Urothelium cell line (cell line): ENCODE measurements at regions not wholly inside any gene's neighbourhood (a gene's known extent, or its start where the extent isn't known, plus 50 kb on each side); places are given as distances from the start of the nearest gene placed in this dataset.
A peak's percentile ranks its signal among the peaks of the same experiment; 100 is the strongest.

ENCODE experiments used
- DNase-seq: peaks from one replicate; pipeline ENCODE4 v3.0.0; 2011; ENCODE audit warnings: low spot score, mixed read lengths
- FAIRE-seq: peaks from 2 replicates; lab custom pipeline; 2011; peaks lifted over from hg19 to GRCh38; lab: Jason Lieb, UNC

DNA sequence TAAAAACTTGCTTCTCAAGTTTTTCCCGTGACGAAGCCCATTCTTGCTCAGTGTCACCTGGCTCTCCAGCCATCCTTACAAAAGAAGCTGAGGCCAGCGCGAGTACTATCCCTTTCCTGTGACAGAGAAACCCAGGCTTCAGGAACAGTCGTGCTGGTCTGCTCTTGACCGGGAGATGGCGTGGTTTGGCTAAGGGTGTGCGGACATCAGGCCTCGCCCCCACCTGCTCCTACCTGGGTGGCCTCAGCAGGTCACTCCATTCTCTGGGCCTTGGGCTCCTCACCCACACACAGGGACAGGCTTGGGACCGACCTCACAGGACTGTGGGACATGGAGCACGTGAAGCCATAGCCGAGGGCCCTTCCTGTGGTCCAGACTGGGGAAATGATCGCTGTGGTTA lies 75.2 kb upstream of the CIBAR2 start:
- FAIRE-seq, result no peak
- no peak for DNase-seq

DNA sequence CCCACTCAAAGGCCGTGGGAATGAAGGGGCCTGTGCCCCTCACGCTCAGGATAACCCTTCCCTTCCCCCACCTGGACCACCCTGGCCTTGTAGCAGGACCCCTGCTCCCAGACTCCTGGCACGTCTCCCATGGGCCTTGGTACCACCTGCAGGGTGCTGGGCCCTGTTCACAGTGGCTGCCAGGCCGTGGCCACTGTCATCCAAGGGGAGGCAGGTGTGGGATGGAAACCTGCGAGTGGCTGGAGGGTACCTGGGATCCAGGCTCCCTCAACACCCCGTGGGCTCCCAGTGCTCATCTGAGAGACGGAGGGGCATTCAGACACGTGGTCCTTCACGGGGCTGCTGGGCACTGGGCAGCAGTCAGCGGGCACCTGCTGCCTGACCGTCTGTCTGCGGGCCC lies 75.6 kb upstream of the CIBAR2 start:
- peak; percentile 30 for FAIRE-seq
- DNase-seq, result no peak

DNA sequence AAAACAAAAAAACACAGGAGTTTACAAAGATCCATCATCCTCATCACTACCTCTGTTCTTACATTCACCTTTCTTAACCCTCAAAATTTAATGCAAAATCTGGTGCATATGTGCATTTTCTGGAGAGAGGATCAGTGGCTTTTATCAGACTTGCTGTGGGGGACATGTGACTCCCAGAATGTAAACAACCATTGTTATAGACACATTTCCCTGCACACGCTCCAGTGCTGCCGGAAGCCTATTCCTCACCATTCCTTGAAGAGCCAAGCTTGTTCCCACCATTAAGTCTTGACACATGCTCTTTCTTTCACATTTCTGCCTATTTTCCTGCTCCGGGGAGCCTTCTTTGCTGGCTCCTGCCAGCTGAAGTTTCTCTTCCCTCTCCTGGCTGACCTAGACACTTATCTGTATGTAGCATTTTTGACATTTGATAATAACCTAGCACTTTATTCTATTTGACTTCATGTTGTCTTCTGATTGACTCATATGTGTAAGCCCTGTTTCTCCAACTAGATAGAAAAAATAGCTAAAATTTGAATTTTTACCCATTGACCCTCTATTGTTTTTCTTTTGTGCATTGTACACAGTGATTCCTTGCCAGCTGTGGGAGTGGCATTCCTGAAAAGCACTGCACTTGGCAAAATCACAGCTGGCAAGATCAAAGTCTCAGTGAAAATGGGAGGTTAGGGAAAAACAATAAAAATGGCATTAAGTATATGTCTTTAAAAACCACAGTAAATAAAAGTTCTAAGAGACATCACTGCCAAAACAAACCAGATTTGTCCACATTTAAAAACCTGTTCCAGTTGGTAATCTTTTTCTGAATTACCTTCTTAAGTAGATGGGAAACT lies 76.8 kb upstream of the CIBAR2 start:
- DNase-seq, result no peak
- peak; percentile 5 for FAIRE-seq

GRCh38 chr16:85190572-85190971 lies 78.3 kb upstream of the CIBAR2 start:
- DNase-seq, result no peak
- no peak for FAIRE-seq

- no peak for DNase-seq
- no peak for FAIRE-seq
Measured at GRCh38 chr16:85191341-85191965, 79.2 kb upstream of the CIBAR2 start.

DNA sequence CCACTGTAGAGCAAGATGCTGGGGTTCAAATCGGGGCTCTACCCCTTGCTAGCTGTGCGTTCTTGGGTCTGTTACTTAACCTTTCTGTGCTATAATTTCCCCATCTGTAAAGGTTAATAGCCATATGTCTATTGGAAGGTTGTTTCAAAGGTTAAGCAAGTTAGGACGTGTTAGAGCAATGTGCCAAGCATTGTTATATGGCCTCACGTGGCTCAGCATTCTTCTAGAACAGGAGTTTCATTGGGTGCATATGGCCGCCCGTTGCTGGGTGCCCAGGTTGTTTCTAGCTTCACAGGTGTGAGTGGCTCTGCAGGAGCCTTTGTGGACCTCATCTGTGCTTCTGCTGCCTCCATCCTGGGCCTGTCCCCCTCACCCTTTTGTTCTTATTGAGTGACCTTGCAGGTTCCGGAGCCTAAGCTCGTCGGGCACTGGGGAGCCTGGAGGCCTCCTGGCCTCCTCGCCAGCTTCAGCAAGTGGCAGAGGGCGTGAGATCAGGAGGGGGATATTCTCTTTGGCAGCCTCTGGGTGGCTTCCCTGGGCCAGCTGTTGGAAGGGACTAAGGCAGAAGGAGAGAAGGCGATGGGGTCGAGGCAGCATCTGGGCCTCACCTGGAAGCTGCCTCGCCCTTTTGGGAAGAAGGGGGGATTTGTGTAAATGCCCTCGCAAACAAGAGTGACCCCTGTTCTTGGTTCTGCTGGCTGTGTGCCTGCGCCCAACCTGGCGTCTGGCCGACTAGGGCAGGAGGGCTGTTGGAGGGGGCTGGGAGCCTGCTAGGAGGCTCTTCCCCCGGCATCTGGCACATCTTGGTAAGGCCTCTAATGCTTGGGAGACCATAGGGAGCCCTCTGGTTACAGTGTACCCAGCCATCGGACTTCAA lies 80.2 kb upstream of the CIBAR2 start:
- DNase-seq (no peak), FAIRE-seq (no peak)

DNA sequence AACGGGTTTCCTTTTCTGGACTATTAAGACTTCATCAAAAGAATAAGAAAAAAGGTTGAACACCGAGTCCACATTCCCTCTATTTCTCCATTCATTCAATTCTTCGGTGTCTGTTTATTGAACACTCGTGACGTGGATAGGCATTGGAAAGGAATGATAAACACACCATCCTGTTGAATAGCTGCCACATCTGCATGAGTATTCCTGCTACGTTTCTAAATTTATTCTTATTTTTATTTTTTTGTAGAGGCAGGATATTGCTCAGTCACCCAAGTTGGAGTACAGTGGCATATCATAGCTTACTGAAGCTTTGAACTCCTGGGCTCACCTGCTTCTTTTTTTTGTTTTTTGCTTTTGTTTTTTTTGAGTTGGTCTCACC lies 80.8 kb upstream of the CIBAR2 start:
- no peak for DNase-seq
- no peak for FAIRE-seq

DNA sequence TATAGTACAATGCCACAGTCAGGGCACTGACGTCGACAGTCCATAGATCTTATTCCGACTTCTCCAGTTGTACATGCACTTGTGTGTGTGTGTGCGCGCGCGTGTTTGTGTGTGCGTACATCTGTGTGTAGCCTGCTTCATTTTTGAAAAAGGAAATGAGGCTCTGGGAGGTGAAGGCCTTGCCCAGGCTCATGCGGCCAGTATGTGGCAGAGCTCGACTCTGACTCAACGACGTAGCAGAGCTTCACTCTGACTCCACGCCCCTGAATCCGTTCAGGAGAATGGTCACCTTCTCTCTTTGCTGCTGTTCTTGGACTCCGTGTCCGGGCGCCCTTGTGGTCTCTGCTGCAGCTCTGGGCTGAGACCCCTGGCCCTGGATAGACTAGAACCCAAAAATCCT lies 81.6 kb upstream of the CIBAR2 start:
- FAIRE-seq (no peak), DNase-seq (no peak)

- FAIRE-seq (no peak), DNase-seq (no peak)
Measured at GRCh38 chr16:85194307-85195270, 82.3 kb upstream of the CIBAR2 start.

DNA sequence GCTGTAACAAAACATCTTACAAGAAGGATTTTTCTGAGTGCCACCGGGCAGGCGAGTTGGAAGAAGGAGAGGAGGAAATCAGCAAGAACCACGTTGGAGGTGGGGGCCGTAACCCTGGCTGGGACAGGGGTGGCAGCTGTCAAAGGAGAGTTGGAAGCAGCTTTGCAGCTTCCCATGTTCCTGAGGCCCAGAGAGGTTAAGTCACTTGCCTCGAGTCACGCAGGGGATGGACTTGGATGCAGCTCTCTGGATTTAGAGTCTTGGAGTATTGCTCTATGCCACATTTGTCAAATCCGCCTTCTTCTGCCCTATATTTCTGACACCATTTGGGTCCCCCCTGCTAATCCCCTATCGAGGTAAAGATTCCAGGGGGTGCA lies 83.0 kb upstream of the CIBAR2 start:
- FAIRE-seq (no peak), DNase-seq (no peak)

DNA sequence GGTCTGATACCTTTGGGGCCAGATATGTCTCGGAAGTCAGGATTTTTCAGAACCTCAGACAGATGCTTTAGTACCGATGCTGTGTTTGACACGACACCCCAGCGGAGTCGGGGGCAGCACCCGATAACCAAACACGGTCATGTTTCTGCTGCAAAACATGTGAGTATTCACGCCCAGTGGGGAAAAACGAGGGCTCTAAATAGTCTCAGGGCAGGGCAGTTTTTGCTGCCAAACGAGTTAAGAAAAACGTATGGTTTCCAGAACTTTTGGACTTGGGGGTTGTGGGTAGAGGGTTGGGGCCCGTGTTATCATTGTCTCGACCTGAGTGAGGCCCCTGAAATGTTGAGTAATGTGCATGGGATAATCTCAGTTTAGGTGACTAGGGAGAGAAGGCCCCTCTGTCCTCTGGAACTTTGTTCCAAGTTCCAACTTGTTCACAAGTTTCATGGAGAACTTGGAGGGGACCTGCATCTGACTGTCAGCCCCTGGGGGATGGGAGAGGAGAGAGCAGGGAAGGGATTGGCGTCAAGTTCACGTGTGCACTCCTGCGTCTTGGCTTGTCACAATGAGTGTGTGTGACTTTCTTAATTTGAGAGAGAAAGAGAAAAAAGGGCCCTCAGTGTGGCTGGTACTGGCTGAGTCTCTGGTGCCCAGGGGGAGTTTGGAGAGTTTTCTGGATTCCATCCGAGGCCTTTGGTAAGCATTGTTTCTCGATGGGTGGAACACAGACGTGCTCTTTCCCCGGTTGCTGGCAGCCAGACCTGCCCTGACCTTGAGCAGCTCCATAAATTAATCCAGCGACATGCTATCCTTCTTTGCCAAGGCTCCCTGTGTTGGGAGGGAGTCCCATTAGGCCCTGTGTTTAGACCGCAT lies 83.9 kb upstream of the CIBAR2 start:
- FAIRE-seq (no peak), DNase-seq (no peak)

DNA sequence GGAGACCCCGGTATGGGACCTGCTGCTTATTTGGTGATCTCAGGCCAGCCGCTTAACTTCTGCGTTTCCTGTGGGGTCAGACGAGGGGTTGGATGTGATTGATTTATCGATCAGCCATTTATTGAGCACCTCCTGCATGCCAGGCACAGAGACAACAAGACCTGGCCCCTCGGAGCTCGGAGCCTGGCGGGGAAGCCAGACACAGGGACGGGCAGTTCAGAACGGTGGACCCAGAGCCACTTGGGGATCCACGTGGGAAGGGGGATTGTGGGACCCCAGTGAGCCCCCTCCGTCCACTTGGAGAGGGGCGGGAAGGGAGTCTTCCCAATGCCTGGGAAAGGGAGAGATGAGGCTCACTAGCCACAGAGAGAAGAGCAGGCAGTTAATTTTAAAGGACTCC lies 84.7 kb upstream of the CIBAR2 start:
- DNase-seq, result no peak
- FAIRE-seq, result no peak

DNA sequence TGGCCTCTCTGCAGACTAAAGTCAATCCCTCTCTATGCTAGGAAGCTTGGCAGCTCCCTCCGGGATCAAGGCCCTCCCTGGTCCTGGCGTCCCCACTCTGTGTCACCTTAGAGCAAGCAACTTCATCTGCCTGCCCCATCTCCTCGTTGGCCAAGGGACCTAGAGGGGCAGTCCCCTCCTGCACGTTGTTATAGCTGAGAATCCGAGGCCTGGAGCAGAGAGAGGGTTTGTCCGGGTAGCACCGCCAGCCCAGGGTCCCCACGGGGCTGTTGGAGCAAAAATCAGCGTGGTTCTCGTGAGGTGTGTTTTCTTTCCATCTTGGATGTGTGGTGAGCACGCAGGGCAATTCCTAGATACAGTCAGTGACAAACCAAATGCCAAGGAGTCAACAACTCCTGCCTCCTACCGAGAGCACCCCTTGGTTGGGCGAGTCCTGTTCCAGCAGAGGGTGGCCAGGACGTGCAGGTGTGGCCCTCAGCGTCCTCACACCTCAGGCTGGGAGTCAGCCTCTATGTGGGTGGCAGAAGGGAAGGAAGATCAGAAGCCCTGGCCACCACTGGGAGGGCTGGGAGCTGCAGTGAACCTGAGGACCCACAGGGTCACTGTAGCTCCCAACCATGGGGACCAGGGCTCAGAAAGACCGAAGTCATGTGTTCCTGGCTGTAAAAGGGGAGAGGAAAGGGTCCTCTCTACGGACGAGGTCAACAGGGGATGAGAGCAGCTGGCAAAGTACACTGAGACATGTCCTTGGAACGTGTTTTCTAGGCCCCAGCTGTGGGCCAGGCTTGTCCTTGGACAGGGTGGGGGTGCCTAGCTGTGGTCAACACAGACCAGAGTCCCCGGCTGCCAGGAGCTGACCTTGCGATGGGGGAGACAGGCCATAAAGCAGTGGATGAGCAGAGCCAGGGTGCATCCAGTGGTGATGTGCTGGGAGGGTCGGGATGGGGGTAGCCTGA lies 85.6 kb upstream of the CIBAR2 start:
- FAIRE-seq (no peak), DNase-seq (no peak)

DNA sequence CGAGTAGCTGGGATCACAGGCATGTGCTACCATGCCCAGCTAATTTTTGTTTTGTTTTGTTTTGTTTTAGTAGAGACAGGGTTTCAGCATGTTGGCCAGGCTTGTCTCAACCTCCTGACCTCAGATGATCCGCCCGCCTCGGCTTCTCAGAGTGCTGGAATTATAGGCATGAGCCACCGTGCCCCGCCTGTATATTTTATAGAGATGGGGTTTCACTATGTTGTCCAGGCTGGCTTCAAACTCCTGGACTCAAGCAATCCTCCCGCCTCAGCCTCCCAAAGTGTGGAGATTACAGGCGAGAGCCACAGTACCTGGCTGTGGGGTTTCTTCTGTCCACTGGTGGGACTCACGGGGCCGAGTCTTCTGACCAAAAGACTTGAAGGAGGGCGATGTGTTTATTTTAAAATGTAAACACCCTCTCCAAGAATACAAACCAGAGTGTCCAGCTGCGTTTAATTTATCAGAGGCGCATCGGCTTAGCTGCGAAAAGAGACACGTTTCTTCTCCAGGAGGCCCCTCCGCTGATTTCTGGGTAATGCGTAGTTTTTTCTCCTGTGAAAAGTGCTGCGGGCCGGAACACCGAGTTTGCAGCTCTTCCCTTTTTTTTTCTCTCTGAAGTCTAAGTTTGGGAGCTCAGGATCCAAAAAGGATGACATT lies 86.9 kb upstream of the CIBAR2 start:
- FAIRE-seq (no peak), DNase-seq (no peak)

DNA sequence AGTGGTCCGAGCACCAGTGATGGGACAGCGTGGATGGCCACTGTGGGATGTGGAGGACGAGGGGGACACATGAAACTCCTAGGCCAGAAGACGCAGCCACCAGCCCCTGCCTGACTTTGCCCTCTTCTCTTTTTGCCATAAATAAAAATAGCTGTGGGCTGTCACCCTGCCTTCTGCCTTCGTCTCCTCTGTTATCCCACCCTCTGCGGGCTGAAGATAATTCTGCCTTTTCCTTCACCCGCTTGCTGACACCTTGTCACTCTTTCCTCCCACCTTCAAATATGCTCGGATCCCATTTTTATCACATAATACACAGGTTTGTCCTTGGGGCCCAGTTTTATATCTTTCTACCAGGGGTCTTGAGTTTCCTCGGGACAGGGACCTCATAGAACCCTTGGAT lies 87.6 kb upstream of the CIBAR2 start:
- no peak for DNase-seq
- FAIRE-seq, result no peak

GRCh38 chr16:85200471-85201278 lies 88.4 kb upstream of the CIBAR2 start:
- FAIRE-seq, result no peak

DNA sequence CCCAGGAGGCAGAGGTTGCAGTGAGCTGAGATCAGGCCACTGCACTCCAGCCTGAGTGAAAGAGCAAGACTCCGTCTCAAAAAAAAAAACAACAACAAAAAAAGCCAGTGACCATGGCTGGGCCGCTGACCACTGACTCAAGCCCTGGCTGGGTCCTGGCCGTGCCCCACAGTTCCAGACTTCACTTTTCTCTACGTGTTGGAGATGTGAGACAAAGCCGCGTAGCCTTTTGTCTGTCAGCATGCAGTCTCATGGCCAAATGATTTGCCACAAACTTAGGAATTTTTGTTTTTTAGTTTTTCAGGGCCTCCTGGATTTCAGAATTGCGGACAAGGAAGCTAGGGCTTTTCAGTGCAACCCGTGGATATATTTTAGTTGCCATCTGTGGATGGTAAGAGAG lies 89.3 kb upstream of the CIBAR2 start:
- DNase-seq, result no peak
- FAIRE-seq, result no peak

More at GRCh38 chr16:85200471-85201278, 88.4 kb upstream of the CIBAR2 start:
- DNase-seq, result peak; percentile 40
